Chondrocyte (in vitro differentiated cells): ENCODE measurements at regions not wholly inside any gene's neighbourhood (a gene's known extent, or its start where the extent isn't known, plus 50 kb on each side); places are given as distances from the start of the nearest gene placed in this dataset.

Experiments
- DNase-seq: peaks from one replicate; pipeline ENCODE4 v3.0.0; 2021; ENCODE audit warnings: mixed read lengths, low spot score
- H3K27ac Mint-ChIP-seq: one replicate; pipeline ENCODE4 v1.8.0; 2021; ENCODE audit warnings: mild to moderate bottlenecking, moderate library complexity, mixed read lengths; ENCODE audit not compliant: unreplicated experiment
- H3K27me3 Mint-ChIP-seq: 2 replicates; pipeline ENCODE4 v1.8.0; 2021; ENCODE audit warnings: low read depth, mixed read lengths
- H3K36me3 Mint-ChIP-seq: 2 replicates; pipeline ENCODE4 v1.8.0; 2021; ENCODE audit warnings: low read depth, mixed read lengths
- H3K4me1 Mint-ChIP-seq: 2 replicates; pipeline ENCODE4 v1.8.0; 2021; ENCODE audit warnings: low read depth, mild to moderate bottlenecking, mixed read lengths
- H3K4me3 Mint-ChIP-seq: one replicate; pipeline ENCODE4 v1.8.0; 2021; ENCODE audit warnings: mild to moderate bottlenecking, moderate library complexity, mixed read lengths; ENCODE audit not compliant: unreplicated experiment
- H3K9me3 Mint-ChIP-seq: 2 replicates; pipeline ENCODE4 v1.8.0; 2021; ENCODE audit warnings: low read depth, mixed read lengths
- TF ChIP-seq, protein P1 (sequence below): fragments of 200-600 bp; sonication (generic); IDR thresholded peaks from 2 replicates; pipeline ENCODE4 v1.5.0; 2021; ENCODE audit warnings: antibody characterized with exemption, mild to moderate bottlenecking, moderate library complexity

GRCh38 chr21:15259824-15260223 is 195.0 kb upstream of the NRIP1 start:
- Mint-ChIP-seq H3K36me3 (no peaks in the 10 kb centered on the region), H3K27me3 (no peaks in the 10 kb centered on the region), H3K4me3 (no peak overlapping the region), H3K9me3 (no peaks in the 10 kb centered on the region), H3K27ac (no peak overlapping the region), H3K4me1 (no peaks in the 10 kb centered on the region)
- TF ChIP-seq, protein P1, sequence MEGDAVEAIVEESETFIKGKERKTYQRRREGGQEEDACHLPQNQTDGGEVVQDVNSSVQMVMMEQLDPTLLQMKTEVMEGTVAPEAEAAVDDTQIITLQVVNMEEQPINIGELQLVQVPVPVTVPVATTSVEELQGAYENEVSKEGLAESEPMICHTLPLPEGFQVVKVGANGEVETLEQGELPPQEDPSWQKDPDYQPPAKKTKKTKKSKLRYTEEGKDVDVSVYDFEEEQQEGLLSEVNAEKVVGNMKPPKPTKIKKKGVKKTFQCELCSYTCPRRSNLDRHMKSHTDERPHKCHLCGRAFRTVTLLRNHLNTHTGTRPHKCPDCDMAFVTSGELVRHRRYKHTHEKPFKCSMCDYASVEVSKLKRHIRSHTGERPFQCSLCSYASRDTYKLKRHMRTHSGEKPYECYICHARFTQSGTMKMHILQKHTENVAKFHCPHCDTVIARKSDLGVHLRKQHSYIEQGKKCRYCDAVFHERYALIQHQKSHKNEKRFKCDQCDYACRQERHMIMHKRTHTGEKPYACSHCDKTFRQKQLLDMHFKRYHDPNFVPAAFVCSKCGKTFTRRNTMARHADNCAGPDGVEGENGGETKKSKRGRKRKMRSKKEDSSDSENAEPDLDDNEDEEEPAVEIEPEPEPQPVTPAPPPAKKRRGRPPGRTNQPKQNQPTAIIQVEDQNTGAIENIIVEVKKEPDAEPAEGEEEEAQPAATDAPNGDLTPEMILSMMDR = no peak
- no peak for DNase-seq

GRCh38 chr21:15260604-15261003 is 195.8 kb upstream of the NRIP1 start:
- TF ChIP-seq, protein P1 = no peak
- no peaks in the 10 kb centered on the region for H3K36me3 Mint-ChIP-seq
- no peaks in the 10 kb centered on the region for H3K27me3 Mint-ChIP-seq
- H3K4me1 Mint-ChIP-seq = no peaks in the 10 kb centered on the region
- no peaks in the 10 kb centered on the region for H3K9me3 Mint-ChIP-seq
- H3K4me3 Mint-ChIP-seq = no peak overlapping the region
- DNase-seq = no peak
- no peak overlapping the region for H3K27ac Mint-ChIP-seq

DNA sequence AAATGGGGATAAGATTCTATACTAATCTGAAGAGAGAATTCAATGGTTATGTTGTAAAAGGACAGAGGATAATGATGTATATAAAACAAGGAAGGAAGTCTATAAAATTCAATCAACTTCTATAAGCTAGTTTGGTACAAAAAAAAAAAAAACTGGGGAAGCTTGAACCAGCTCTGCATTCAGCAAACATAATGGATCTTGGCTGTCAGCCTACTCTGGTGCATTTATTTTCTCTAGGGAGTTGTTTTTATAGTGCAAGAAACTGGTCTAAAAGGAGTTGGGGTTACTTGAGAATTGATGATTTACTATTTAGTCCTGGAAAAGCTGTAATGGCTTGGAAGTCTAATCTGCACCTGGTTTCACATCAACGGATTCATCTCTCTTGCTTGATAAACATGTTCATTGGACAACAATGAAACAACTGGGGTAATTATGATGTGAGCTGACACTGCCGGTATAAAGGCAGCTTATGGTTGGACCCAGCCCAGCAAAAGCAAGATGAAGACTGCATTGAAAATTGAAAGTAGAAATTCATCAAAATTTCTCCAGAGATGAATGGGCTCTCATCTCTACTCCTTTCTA is 199.4 kb upstream of the NRIP1 start:
- no peak overlapping the region for H3K4me3 Mint-ChIP-seq
- no peaks in the 10 kb centered on the region for H3K27me3 Mint-ChIP-seq
- no peak for DNase-seq
- H3K27ac Mint-ChIP-seq = no peak overlapping the region
- no peaks in the 10 kb centered on the region for H3K9me3 Mint-ChIP-seq
- TF ChIP-seq, protein P1 = no peak
- no peaks in the 10 kb centered on the region for H3K36me3 Mint-ChIP-seq
- no peaks in the 10 kb centered on the region for H3K4me1 Mint-ChIP-seq

GRCh38 chr21:15272171-15272570 is 207.4 kb upstream of the NRIP1 start:
- peak overlapping the region; percentile 6 for H3K27ac Mint-ChIP-seq
- H3K4me3 Mint-ChIP-seq = no peak overlapping the region
- no peaks in the 10 kb centered on the region for H3K9me3 Mint-ChIP-seq
- H3K27me3 Mint-ChIP-seq = no peaks in the 10 kb centered on the region
- TF ChIP-seq, protein P1 = no peak
- no peaks in the 10 kb centered on the region for H3K36me3 Mint-ChIP-seq
- peaks cover 29% of the 10 kb centered on the region for H3K4me1 Mint-ChIP-seq
- DNase-seq = no peak

DNA sequence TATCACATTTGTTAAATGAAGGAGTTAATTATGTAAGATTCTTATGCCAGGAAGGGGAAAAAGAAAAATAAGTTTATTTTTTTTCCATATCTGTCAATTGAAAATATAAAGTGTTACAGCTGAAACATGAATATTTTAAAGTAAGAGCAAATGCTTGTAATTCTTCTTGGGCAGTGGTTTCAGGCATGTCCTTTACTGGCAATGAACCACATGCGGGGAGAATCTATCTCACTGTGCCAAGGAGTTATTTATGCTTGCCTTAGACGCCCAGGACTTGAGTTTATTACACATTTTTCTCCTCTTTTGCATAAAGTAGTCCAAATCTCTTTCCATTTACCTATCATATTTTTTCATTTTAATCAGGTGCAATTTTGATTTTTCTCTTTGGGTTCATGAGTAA is 207.8 kb upstream of the NRIP1 start:
- Mint-ChIP-seq H3K36me3 (no peaks in the 10 kb centered on the region), H3K4me3 (no peak overlapping the region), H3K27ac (peak overlapping the region; percentile 6), H3K27me3 (no peaks in the 10 kb centered on the region), H3K4me1 (peaks cover 33% of the 10 kb centered on the region), H3K9me3 (no peaks in the 10 kb centered on the region)
- TF ChIP-seq, protein P1 = no peak
- DNase-seq = no peak
